Endothelial cell of umbilical vein (primary cell): ENCODE measurements at regions not wholly inside any gene's neighbourhood (a gene's known extent, or its start where the extent isn't known, plus 50 kb on each side); places are given as distances from the start of the nearest gene placed in this dataset.

Source experiments
- BruUV-seq: library from RNA; stranded (reverse); fragments of 400-500 nt; replicated peaks from 2 replicates; lab custom pipeline; 2021; lab: Mats Ljungman, UMichigan
- CTCF ChIA-PET: fragments of 300-600, 350-600 bp; sonication (Branson Sonifier 250); formaldehyde crosslinking; loops from one replicate; lab custom pipeline; 2021; ENCODE audit warnings: antibody characterized with exemption, inconsistent platforms; lab: Charles Lee
- POLR2A ChIA-PET: fragments of 300-600, 350-600 bp; sonication (Branson Sonifier 250); formaldehyde crosslinking; loops from one replicate; lab custom pipeline; 2021; ENCODE audit warnings: antibody characterized with exemption, inconsistent platforms; lab: Charles Lee
- DNase-seq: peaks from one replicate; pipeline ENCODE4 v3.0.0-alpha.2; 2011; ENCODE audit warnings: low read depth, low spot score
- FAIRE-seq: peaks from 2 replicates; lab custom pipeline; 2011; peaks lifted over from hg19 to GRCh38; lab: Jason Lieb, UNC
- H2AFZ ChIP-seq: 2 replicates; pipeline ENCODE4 v1.6.0; 2012; ENCODE audit warnings: low read depth, low read length, control low read depth, inconsistent platforms
- H3K27ac ChIP-seq: 2 replicates; pipeline ENCODE4 v1.5.1; 2011; ENCODE audit warnings: low read depth, mild to moderate bottlenecking, control low read depth, low read length, moderate library complexity; ENCODE audit not compliant: insufficient read depth
- H3K27me3 ChIP-seq, 2 experiments: 2 replicates each; pipeline versions ENCODE4 v1.6.0 to v1.6.1; 2011; ENCODE audit warnings: low read length in 2 of 2, mixed read lengths in 1 of 2; ENCODE audit not compliant: control insufficient read depth in 2 of 2, insufficient read depth in 2 of 2
- H3K36me3 ChIP-seq, 2 experiments: 2 replicates in 1 of 2; 3 replicates in 1 of 2; pipeline ENCODE4 v1.5.1; 2011; ENCODE audit warnings: low read length in 2 of 2, mild to moderate bottlenecking in 1 of 2, moderate library complexity in 1 of 2; ENCODE audit not compliant: control insufficient read depth in 2 of 2, insufficient read depth in 2 of 2; ENCODE audit errors: extremely low read depth in 1 of 2
- H3K4me1 ChIP-seq: 3 replicates; pipeline ENCODE4 v1.5.1; 2011; ENCODE audit warnings: mild to moderate bottlenecking, low read length; ENCODE audit not compliant: control insufficient read depth, insufficient read depth; ENCODE audit errors: extremely low read depth
- H3K4me2 ChIP-seq: 2 replicates; pipeline ENCODE4 v1.6.1; 2011; ENCODE audit warnings: low read length, control low read depth, mixed read lengths; ENCODE audit not compliant: insufficient read depth
- H3K4me3 ChIP-seq, 3 experiments: fragments of 200-600 bp in 1 of 3; sonication (generic), shearing (Covaris generic) in 1 of 3; replicated peaks in 1 of 3; 2 replicates each; pipeline ENCODE4 v1.5.1; 2011 to 2016; ENCODE audit warnings: control low read depth in 3 of 3, low read length in 3 of 3, mild to moderate bottlenecking in 2 of 3, inconsistent platforms in 1 of 3, low read depth in 1 of 3, moderate library complexity in 1 of 3; ENCODE audit not compliant: insufficient read depth in 1 of 3
- H3K79me2 ChIP-seq: 2 replicates; pipeline ENCODE4 v1.6.0; 2012; ENCODE audit warnings: low read length, inconsistent platforms; ENCODE audit not compliant: control insufficient read depth, insufficient read depth
- H3K9ac ChIP-seq: replicated peaks from 2 replicates; pipeline ENCODE3; 2011; ENCODE audit warnings: low read length, control low read depth; ENCODE audit not compliant: insufficient read depth; ENCODE audit errors: extremely low read depth
- H3K9me1 ChIP-seq: replicated peaks from 3 replicates; pipeline ENCODE4 v1.6.0; 2011; ENCODE audit warnings: mild to moderate bottlenecking, low read length; ENCODE audit not compliant: control insufficient read depth, insufficient read depth; ENCODE audit errors: extremely low read depth
- H3K9me3 ChIP-seq: replicated peaks from 2 replicates; pipeline ENCODE4 v1.5.1; 2012; ENCODE audit warnings: low read length, inconsistent platforms; ENCODE audit not compliant: control insufficient read depth, insufficient read depth
- H4K20me1 ChIP-seq: replicated peaks from 2 replicates; pipeline ENCODE3; 2011; ENCODE audit warnings: mild to moderate bottlenecking, low read length; ENCODE audit not compliant: control insufficient read depth, insufficient read depth; ENCODE audit errors: extremely low read depth
- FOS ChIP-seq: IDR thresholded peaks from 2 replicates; pipeline ENCODE4 v1.6.1; 2011; ENCODE audit warnings: mild to moderate bottlenecking, low read length, moderate library complexity, borderline replicate concordance; ENCODE audit not compliant: insufficient read depth
- GATA2 ChIP-seq: IDR thresholded peaks from 2 replicates; pipeline ENCODE4 v1.7.0; 2011; ENCODE audit warnings: low read depth, mild to moderate bottlenecking, moderate library complexity, mixed read lengths, low read length; ENCODE audit not compliant: insufficient read length, insufficient read depth
- MYC ChIP-seq: IDR thresholded peaks from one replicate; pipeline ENCODE4 v1.6.1; 2011; ENCODE audit warnings: mild to moderate bottlenecking, low read depth, low read length
- POLR2AphosphoS5 ChIP-seq: IDR thresholded peaks from 2 replicates; pipeline ENCODE4 v1.6.1; 2012; ENCODE audit warnings: low read depth, mild to moderate bottlenecking, control low read depth, low read length, moderate library complexity; ENCODE audit not compliant: insufficient read depth
- dilution Hi-C: fragments of 300-500 bp; cut with MboI; formaldehyde crosslinking; loops from one replicate; pipeline ENCODE4 v1.15.0; 2019; ENCODE audit warnings: low sequenced_read_pairs; ENCODE audit not compliant: extremely low pct_ligation_motif_present
- intact Hi-C: fragments of 100-400 bp; cut with micrococcal nuclease; formaldehyde crosslinking; loops from one replicate; pipeline ENCODE4 v1.10.0; 2022
- TF ChIP-seq, protein P1 (sequence below): IDR thresholded peaks from 2 replicates; pipeline ENCODE4 v1.6.1; 2011; ENCODE audit not compliant: insufficient read depth, insufficient read length

GRCh38 chr4:123250843-123251242 lies 145.8 kb upstream of the SPRY1 start:
- Histone ChIP-seq H3K27ac (no peak overlapping the region), H4K20me1 (no peaks in the 10 kb centered on the region), H3K79me2 (no peaks in the 10 kb centered on the region), H3K4me3 (no peak overlapping the region), H2AFZ (no peak overlapping the region), H3K27me3 (no peaks in the 10 kb centered on the region), H3K9me3 (no peaks in the 10 kb centered on the region), H3K4me2 (peak overlapping the region; percentile 34), H3K9me1 (no peaks in the 10 kb centered on the region), H3K4me1 (peaks cover 28% of the 10 kb centered on the region), H3K9ac (no peak overlapping the region), H3K36me3 (no peaks in the 10 kb centered on the region)
- BruUV-seq, result no TSS peak
- ChIA-PET CTCF (interaction anchor here (0.9 to 1.2 kb wide), 3 partner anchors 14 to 139 kb away, joined by 3 read pairs; no protein-coding TSS in a partner anchor), POLR2A (no interaction called here)
- DNase-seq (peak; percentile 94), FAIRE-seq (peak; percentile 80)
- intact Hi-C loops (loop anchor here (2.0 to 10.0 kb wide), 3 partner anchors 92 to 304 kb away; no protein-coding TSS in a partner anchor), dilution Hi-C loops (no loop called here)
- TF ChIP-seq, protein P1, sequence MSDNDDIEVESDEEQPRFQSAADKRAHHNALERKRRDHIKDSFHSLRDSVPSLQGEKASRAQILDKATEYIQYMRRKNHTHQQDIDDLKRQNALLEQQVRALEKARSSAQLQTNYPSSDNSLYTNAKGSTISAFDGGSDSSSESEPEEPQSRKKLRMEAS, result no peak
- no peak for TF ChIP-seq POLR2AphosphoS5
- TF ChIP-seq FOS, result peak; percentile 21

DNA sequence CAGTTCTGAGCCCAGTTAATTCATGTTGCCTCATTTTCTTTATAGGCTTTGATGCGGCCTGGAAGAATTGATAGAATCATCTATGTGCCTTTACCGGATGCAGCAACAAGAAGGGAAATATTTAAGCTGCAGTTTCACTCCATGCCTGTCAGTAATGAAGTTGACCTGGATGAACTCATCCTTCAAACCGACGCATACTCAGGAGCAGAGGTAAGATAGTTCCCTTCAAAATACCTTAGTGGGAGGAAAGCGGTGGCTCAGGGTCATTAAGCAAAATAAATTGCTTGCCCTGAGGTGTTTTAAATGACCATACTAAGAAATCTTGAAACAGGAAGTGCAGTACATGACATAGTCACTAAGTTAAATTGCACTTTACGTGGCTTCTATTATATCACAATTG lies 140.6 kb upstream of the SPRY1 start:
- Histone ChIP-seq H3K4me2 (no peak overlapping the region), H3K4me1 (peaks cover 20% of the 10 kb centered on the region), H3K27ac (no peak overlapping the region), H3K9ac (no peak overlapping the region), H3K36me3 (no peaks in the 10 kb centered on the region), H2AFZ (no peak overlapping the region), H4K20me1 (no peaks in the 10 kb centered on the region), H3K4me3 (no peak overlapping the region), H3K79me2 (no peaks in the 10 kb centered on the region), H3K9me1 (no peaks in the 10 kb centered on the region), H3K9me3 (no peaks in the 10 kb centered on the region), H3K27me3 (no peaks in the 10 kb centered on the region)
- ChIA-PET POLR2A (no interaction called here), CTCF (no interaction called here)
- dilution Hi-C loops, result no loop called here
- BruUV-seq, result no TSS peak
- DNase-seq (no peak), FAIRE-seq (no peak)
- no peak for TF ChIP-seq MYC
- no peak for TF ChIP-seq GATA2
- intact Hi-C loops, result loop anchor here (10.0 kb wide), 1 partner anchor 299 kb away; no protein-coding TSS in a partner anchor
